ENCODE measurements at regions not wholly inside any gene's neighbourhood (a gene's known extent, or its start where the extent isn't known, plus 50 kb on each side); places are given as distances from the start of the nearest gene placed in this dataset.

GRCh38 chr9:121572581-121572980 is 72.9 kb upstream of the GGTA1 start:
- no peak for DNase-seq

DNA sequence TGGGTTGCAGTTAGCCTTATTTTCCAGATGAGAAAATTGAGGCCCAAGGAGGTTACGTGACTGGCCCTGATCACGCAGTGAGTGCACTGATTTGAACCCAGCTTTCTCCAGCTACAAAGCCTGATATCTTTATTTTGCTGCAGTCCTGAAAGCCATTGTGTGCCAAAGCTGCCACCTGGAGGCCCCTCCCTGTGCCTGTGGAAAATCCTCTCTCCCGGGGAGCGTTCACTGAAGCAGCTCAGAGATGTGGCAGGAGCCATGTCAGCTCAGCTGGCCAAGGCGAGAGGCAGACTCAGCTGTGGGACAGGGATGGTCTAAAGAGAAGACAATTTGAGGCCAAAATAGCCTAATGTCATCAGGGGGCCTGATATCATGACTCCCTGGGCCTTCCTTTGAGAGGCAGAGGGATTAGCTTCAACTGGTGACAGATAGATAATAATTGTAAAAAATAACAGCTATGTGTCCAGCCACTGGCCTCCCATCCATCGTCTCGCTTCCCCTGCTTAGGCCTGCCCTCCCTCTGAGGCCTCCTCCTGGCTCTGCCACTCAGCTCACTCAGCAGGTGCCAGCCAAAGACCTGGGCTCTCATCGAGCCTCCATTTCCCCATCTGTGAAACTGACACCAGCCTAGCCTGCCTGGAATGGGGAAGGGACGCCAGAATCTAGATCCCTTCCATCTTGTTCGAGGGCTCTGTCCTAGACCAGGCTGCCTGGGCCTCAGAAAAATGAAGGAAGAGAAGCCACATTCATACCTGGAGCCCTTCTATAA is 74.3 kb upstream of the GGTA1 start:
- DNase-seq, result no peak

DNA sequence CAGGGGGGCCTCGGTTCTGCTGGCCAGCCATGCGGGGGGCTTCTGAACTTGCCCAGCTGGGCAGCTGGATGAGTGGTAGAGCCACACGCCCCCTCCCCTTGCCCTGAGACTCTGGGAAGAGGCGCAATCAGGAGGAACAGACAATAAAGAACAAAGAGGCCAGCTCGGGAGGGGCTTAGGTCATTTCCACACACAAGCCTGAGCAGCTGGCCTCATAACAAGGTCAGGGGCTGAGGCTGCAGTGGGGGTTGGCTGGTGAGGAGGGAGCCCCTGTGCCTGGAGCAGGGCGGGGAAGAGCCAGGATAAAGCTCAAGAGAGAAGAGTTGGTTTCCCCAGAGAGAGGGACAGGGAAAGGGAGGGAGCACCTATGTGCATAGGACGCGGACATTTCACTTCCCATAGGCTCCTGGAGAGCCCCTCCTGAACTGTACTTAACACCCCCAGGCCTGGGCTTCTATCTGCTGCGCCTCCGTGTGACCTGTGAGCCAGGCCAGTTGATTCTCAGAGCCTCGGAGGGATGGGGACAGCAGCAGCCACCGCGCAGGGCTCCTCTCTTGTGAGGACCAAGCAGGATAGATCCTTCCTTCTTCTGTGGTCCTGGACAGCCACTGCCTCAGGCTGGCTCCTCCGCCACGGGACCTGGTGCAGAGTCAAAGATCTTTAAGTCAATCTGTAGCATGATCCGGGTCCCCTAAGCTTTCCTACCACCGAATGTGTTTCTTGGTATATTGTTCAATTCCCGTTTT is 75.3 kb upstream of the GGTA1 start:
- no peak for DNase-seq

- DNase-seq, result peak; percentile 49
These were observed 75.0 kb upstream of the DAB2IP start for GRCh38 chr9:121576281-121577075.

GRCh38 chr9:121577166-121577565 is 74.3 kb upstream of the DAB2IP start:
- DNase-seq, result no peak

GRCh38 chr9:121577572-121577971 is 73.9 kb upstream of the DAB2IP start:
- DNase-seq, result no peak

GRCh38 chr9:121581786-121582600 is 69.4 kb upstream of the DAB2IP start:
- no peak for DNase-seq

DNA sequence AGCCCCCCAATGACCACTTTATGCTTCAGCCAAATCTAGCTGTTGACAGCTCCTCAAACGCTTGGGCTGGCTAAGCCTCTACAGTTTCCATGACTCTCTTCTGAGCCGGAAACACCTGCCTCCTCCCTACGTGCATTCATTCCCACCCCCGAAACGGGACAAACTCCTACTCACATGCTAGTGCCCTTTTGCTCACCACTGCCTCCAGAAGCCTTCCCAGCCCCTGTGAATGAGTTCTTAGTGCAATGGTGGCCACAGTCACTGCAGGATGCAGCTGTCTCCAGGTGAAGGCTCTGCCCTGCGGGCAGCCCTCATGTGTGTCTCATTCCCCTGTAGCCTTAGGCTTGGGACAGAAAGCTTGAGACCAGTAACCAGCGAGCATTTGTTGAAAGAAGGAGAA is 68.8 kb upstream of the DAB2IP start:
- no peak for DNase-seq

DNA sequence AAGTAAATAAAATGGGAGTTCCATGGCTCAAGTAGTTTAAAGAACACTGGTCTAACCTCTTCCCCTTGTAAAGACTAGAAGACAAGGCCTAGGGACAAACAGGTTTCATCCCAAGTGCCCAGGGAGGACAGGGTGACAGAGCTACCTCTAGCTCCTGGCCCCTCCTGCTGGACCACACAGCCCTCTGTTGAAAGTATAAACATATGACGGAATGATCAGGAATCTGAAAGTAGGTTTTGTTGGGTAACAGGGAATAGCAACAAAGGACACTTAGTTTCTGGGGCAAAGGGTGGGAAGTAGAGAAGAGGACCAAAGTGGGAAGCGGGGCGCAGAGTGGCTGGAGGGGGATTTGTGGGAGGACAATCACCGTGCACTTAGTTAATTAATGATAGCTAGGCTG is 67.0 kb upstream of the DAB2IP start:
- no peak for DNase-seq

- no peak for DNase-seq
These were observed 63.6 kb upstream of the DAB2IP start for GRCh38 chr9:121587863-121588262.

DNA sequence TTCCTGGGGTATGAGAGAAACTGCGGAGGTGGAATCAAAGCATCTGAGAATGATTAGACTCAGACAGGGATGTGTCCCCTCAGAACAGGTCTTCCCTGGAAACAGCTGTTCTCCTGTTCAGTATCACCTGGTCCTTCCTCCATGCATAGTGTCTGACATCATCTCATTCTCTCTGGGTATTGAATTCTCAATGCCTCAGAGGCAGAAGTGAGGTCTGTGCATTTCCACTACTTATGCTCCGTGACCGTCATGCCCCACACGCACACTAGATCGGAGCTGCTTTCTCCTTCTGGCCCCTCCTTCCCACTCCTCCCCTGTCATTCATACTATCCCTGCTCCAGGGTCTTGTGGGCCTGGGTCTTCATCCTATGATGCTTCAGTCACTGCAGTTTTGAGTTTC is 61.4 kb upstream of the DAB2IP start:
- DNase-seq, result no peak

GRCh38 chr9:121592265-121592664 is 59.2 kb upstream of the DAB2IP start:
- no peak for DNase-seq

GRCh38 chr9:121593066-121593465 is 58.4 kb upstream of the DAB2IP start:
- no peak for DNase-seq

DNA sequence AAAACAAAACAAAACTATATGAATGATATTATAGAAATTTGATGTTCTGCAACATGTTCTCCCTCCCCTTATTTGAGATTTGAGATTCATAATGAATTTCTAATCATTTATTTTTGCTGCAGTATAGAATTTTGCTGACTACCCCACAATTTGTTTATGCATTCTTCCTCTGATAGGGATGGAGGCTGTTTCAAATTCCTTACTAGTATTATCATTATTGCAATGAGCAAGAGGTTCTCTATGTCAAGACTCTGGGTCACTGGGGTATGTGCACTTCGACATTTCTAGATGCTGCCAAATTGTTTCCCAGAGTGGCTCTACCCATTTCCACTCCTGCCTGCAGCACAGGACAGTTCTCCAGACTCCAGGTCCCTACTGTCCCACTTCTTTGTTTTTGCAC is 54.9 kb upstream of the DAB2IP start:
- DNase-seq, result no peak

GRCh38 chr9:121597698-121598166 is 53.7 kb upstream of the DAB2IP start:
- DNase-seq, result no peak

GRCh38 chr9:121598167-121598964 is 53.1 kb upstream of the DAB2IP start:
- DNase-seq, result no peak

DNA sequence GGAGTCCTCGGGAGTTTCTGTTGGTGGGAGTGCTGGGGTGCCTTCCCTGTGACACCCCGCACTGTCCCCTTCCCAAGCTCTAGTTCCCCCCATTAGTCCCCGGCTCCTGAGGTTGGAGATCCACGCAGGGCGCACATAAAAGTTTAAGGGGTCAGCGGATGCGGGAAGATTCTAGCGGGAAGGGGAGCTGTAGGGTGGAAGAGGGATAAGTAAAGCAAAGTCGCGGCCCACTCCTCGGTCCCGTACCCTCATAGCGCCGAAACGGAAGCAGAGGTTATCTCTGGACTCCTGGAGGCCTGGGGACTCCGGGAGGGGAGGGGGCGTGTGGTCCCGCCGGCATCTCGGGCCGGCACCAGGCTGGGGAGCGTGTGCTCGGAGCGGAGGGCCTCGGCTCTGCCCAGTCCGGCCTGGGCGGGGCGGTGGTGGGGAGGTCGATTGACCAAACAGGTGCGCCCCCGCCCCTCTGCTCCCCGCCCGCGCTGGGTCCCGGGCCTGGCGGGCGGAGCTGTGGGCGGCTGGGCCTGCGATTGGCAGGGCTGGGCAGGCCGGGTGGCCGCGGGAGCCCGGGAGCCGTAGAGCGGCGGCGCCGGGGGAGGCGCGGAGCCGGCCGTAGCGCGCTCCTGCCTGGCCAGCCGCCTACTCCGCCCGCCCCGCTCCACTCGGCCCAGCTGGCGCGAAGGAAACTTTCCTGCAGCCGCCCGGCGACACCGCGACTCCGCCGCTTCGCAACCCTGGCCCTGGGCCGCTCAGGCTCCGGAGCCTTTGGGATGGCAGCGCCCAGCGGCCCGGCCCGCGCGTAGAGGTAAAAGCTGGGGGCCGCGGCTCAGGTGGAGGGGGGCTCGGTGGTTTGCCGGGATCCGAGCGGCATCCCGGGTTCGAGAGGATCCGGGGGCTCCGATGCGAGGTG is 52.2 kb upstream of the DAB2IP start:
- DNase-seq, result peak; percentile 24

GRCh38 chr9:121599872-121600585 is 51.4 kb upstream of the DAB2IP start:
- DNase-seq, result peak; percentile 13

GRCh38 chr9:121601194-121601593 is 50.2 kb upstream of the DAB2IP start:
- no peak for DNase-seq

Data from NCI-H1105 treated with DMSO at 0.1 percent for 48 hours (cell line).